Loucy (cell line): ENCODE measurements at regions not wholly inside any gene's neighbourhood (a gene's known extent, or its start where the extent isn't known, plus 50 kb on each side); places are given as distances from the start of the nearest gene placed in this dataset.

ENCODE experiments used
- H2AFZ ChIP-seq: fragments of 200-600 bp; sonication (generic); 2 replicates; pipeline ENCODE4 v1.6.0; 2016; ENCODE audit warnings: antibody characterized with exemption, mild to moderate bottlenecking, low read length, moderate library complexity
- H3F3A ChIP-seq: fragments of 200-600 bp; 2 replicates; pipeline ENCODE4 v1.6.0; 2016; ENCODE audit warnings: antibody characterized with exemption, low read depth, mild to moderate bottlenecking
- H3K27me3 ChIP-seq: fragments of 200-600 bp; sonication (generic); 2 replicates; pipeline ENCODE4 v1.6.1; 2014; ENCODE audit warnings: low read length, mild to moderate bottlenecking; ENCODE audit not compliant: insufficient read depth, poor library complexity, severe bottlenecking
- H3K36me3 ChIP-seq: fragments of 200-600 bp; sonication (generic); 2 replicates; pipeline ENCODE4 v1.6.1; 2016; ENCODE audit warnings: low read length; ENCODE audit not compliant: insufficient read depth
- H3K4me1 ChIP-seq: fragments of 200-600 bp; sonication (generic); 2 replicates; pipeline ENCODE4 v1.5.1; 2014; ENCODE audit warnings: low read length, mild to moderate bottlenecking; ENCODE audit not compliant: insufficient read depth, poor library complexity, severe bottlenecking
- H3K4me2 ChIP-seq: fragments of 200-600 bp; sonication (generic); 2 replicates; pipeline ENCODE4 v1.6.0; 2014; ENCODE audit warnings: antibody characterized with exemption, low read length, low read depth, mild to moderate bottlenecking; ENCODE audit not compliant: poor library complexity, severe bottlenecking
- H3K4me3 ChIP-seq: fragments of 200-600 bp; sonication (generic); 2 replicates; pipeline ENCODE4 v1.5.1; 2014; ENCODE audit warnings: low read length, mild to moderate bottlenecking, mixed read lengths; ENCODE audit not compliant: poor library complexity, severe bottlenecking
- H3K79me2 ChIP-seq: fragments of 200-600 bp; sonication (generic); 2 replicates; pipeline ENCODE4 v1.6.1; 2014; ENCODE audit warnings: low read length; ENCODE audit not compliant: insufficient read depth
- H3K9ac ChIP-seq: fragments of 200-600 bp; sonication (generic); 2 replicates; pipeline ENCODE4 v1.6.0; 2014; ENCODE audit warnings: mild to moderate bottlenecking, low read depth, low read length, moderate library complexity; ENCODE audit not compliant: poor library complexity, severe bottlenecking
- H3K9me2 ChIP-seq: fragments of 200-600 bp; sonication (generic); replicated peaks from 2 replicates; pipeline ENCODE4 v1.6.1; 2016; ENCODE audit warnings: low read depth, low read length, mixed read lengths
- H3K9me3 ChIP-seq: fragments of 200-600 bp; sonication (generic); 2 replicates; pipeline ENCODE4 v1.6.1; 2014; ENCODE audit warnings: mild to moderate bottlenecking, antibody characterized with exemption, low read length, low read depth; ENCODE audit not compliant: insufficient read depth
- H4K20me1 ChIP-seq: fragments of 200-600 bp; sonication (generic); 2 replicates; pipeline ENCODE4 v1.6.0; 2014; ENCODE audit warnings: antibody characterized with exemption, low read length, mild to moderate bottlenecking; ENCODE audit not compliant: insufficient read depth, poor library complexity, severe bottlenecking
- CTCF ChIP-seq: fragments of 200-600 bp; sonication (generic); conservative IDR thresholded peaks from 2 replicates; pipeline ENCODE4 v1.5.1; 2014; ENCODE audit warnings: mild to moderate bottlenecking, antibody characterized with exemption, low read length
- EZH2phosphoT487 ChIP-seq: fragments of 200-600 bp; IDR thresholded peaks from 2 replicates; pipeline ENCODE4 v1.6.1; 2018; ENCODE audit warnings: antibody characterized with exemption, mild to moderate bottlenecking, moderate library complexity, borderline replicate concordance

- Histone ChIP-seq H2AFZ (no peak overlapping the region), H3K9me3 (no peaks in the 10 kb centered on the region), H3K27me3 (no peaks in the 10 kb centered on the region), H3K9ac (no peak overlapping the region), H3K4me1 (no peaks in the 10 kb centered on the region), H3K9me2 (0 out of 2 replicates have a peak, but pooled peaks cover 3% of the 10 kb centered on the region), H3K4me2 (no peak overlapping the region), H3K4me3 (no peak overlapping the region), H3K36me3 (no peaks in the 10 kb centered on the region), H3F3A (no peaks in the 10 kb centered on the region), H4K20me1 (no peaks in the 10 kb centered on the region), H3K79me2 (no peaks in the 10 kb centered on the region)
- no peak for TF ChIP-seq CTCF
- no peak for TF ChIP-seq EZH2phosphoT487
Measured at GRCh38 chr4:12932203-12932788, 551.8 kb downstream of the RAB28 start.

GRCh38 chr4:12929784-12930183, 554.4 kb downstream of the RAB28 start:
- Histone ChIP-seq H3K27me3 (no peaks in the 10 kb centered on the region), H3F3A (no peaks in the 10 kb centered on the region), H3K4me2 (no peak overlapping the region), H3K9me3 (no peaks in the 10 kb centered on the region), H3K4me1 (no peaks in the 10 kb centered on the region), H3K36me3 (no peaks in the 10 kb centered on the region), H2AFZ (no peak overlapping the region), H3K4me3 (no peak overlapping the region), H3K9me2 (0 out of 2 replicates have a peak, but pooled peaks cover 2% of the 10 kb centered on the region), H3K9ac (no peak overlapping the region), H3K79me2 (no peaks in the 10 kb centered on the region), H4K20me1 (no peaks in the 10 kb centered on the region)
- TF ChIP-seq CTCF: no peak
- no peak for TF ChIP-seq EZH2phosphoT487

GRCh38 chr4:12928751-12929150, 555.4 kb downstream of the RAB28 start:
- Histone ChIP-seq H3K9me3 (no peaks in the 10 kb centered on the region), H3K36me3 (no peaks in the 10 kb centered on the region), H3K4me3 (no peak overlapping the region), H3F3A (no peaks in the 10 kb centered on the region), H3K4me1 (no peaks in the 10 kb centered on the region), H3K79me2 (no peaks in the 10 kb centered on the region), H3K9ac (no peak overlapping the region), H3K4me2 (no peak overlapping the region), H2AFZ (no peak overlapping the region), H4K20me1 (no peaks in the 10 kb centered on the region), H3K9me2 (no peaks in the 10 kb centered on the region), H3K27me3 (no peaks in the 10 kb centered on the region)
- TF ChIP-seq EZH2phosphoT487: no peak
- TF ChIP-seq CTCF: no peak
